ENCODE measurements at regions not wholly inside any gene's neighbourhood (a gene's known extent, or its start where the extent isn't known, plus 50 kb on each side); places are given as distances from the start of the nearest gene placed in this dataset.

GRCh38 chr14:98819867-98820206 is 452.2 kb downstream of the BCL11B start:
- TF ChIP-seq CTCF (conservative IDR thresholded peaks at IDR 0.05; ENCODE audit: low read depth, low read length): no peak
- TF ChIP-seq POLR2A (IDR thresholded peaks at IDR 0.05; ENCODE audit: low read depth, low read length): no peak
- no peak for TF ChIP-seq RFX5 (IDR thresholded peaks at IDR 0.05; ENCODE audit: low read depth, low read length)
- no peak for TF ChIP-seq RCOR1 (IDR thresholded peaks at IDR 0.05; ENCODE audit: insufficient replicate concordance, low read length)

Data from IMR-90 (cell line).